RKO (cell line): ENCODE measurements at regions not wholly inside any gene's neighbourhood (a gene's known extent, or its start where the extent isn't known, plus 50 kb on each side); places are given as distances from the start of the nearest gene placed in this dataset.
"Not testable (repeated sequence)": the region's sequence is repeated elsewhere in the genome, so short reads cannot be mapped to it uniquely, and the experiment has no call there.

ENCODE experiments used
- DNase-seq: peaks from one replicate; pipeline ENCODE4 v3.0.0-alpha.2; 2016; ENCODE audit warnings: low spot score

- DNase-seq: no peak
Observed at GRCh38 chr14:105902131-105902898, 375.9 kb downstream of the TMEM121 start.

- DNase-seq: not testable (repeated sequence)
Observed at GRCh38 chr14:105902899-105903165, 376.4 kb downstream of the TMEM121 start.

GRCh38 chr14:105903971-105904370, 377.6 kb downstream of the TMEM121 start:
- no peak for DNase-seq

DNA sequence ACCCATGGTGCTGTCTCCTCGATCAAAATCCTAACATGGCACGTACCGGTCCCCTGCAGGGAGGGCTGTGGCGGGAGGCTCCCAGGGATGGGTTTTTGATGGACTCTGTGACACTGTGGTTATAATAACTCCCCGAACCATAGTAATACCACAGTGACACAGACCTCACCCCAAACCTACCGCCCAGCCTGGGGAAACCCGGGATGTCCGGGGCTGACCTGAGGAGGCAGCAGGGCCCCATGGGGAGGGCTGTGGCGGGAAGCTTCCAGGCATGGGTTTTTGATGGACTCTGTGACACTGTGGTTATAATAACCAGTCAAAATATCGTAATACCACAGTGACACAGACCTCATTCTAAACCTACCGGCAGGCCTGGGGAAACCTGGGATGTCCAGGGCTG, 378.0 kb downstream of the TMEM121 start:
- DNase-seq: no peak

- no peak for DNase-seq
Observed at GRCh38 chr14:105905456-105905855, 379.1 kb downstream of the TMEM121 start.

- DNase-seq: no peak
Observed at GRCh38 chr14:105907276-105907675, 380.9 kb downstream of the TMEM121 start.

- no peak for DNase-seq
Observed at GRCh38 chr14:105908006-105908405, 381.6 kb downstream of the TMEM121 start.

DNA sequence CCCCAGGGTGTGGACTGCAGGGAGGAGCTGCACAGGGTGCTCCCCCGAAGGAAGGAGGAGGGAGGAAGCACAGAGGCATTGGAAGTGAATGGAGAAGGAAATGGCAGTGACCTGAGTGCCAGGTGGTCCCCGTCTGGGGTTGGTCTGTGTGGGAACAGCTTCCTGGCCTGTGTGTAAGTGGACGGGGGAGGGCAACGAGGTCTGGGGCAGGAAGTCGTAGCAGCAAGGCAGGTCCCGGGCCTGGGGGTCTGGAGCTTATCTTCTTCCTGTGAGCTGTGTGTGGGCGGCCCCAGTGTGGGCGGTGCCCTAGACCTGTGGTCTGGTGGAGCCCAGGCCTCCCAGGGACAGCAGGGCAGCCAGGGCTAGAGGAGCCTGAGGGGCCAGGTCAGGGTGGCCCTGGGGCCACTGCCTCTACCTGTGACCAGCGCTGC, 382.1 kb downstream of the TMEM121 start:
- no peak for DNase-seq

- no peak for DNase-seq
Observed at GRCh38 chr14:105909046-105909827, 382.9 kb downstream of the TMEM121 start.

DNA sequence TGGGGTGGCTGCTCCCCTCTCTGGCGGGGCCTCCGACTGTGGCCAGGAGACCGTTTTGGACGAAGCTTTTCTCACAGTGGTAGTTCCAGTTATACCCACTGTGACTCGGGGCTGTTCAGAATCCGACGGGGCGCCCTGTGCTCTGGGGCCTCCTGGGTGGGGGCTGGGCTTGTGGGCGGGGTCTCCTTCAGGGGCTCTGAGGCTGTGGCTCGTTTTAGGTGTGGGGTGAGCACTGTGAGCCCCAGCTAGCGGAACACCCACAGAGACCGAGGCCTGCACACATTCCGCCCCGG, 383.4 kb downstream of the TMEM121 start:
- DNase-seq: not testable (repeated sequence)

GRCh38 chr14:105910426-105910825, 384.0 kb downstream of the TMEM121 start:
- no peak for DNase-seq

DNA sequence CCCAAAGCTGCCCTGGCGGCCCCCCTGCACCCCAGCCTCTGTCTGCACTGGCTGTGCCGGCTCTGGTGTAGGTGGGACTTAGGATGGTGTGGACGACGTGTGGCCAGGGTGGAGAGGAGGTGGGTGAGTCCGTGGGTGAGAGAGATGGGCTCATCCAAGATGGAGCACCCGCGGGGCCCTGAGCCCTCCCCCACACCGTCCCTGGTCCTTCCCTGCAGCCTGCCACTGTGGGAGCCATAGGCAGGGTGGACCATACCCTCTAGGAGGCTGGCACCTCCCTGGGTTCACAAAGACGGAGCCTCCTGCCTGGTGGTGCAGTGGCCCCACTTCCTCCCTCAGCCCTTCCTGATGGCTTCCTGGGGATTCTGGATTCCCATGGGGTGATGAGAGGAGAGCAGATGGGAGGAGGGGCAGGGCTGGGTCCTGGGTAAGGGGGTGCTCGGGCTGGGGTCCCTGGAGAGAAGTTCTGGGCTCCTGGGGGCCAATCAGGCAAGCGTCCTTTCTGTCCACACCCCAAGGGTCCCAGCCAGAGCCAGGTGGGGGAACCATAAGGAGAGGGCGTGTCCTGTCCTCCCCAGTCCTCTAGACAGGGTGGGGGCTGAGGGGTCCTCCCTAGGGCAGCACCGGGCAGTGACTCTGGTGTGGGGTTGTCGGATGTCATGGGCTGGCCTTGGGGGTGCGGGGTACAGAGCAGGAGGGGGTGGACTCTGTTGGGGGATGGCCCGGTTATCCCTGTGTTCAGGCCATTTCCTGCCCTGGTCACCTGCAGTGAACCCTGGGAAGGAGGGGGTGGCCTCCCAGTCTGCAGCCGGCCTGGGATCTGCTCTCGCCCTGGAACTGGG, 384.8 kb downstream of the TMEM121 start:
- no peak for DNase-seq

- not testable (repeated sequence) for DNase-seq
Observed at GRCh38 chr14:105911848-105912292, 385.5 kb downstream of the TMEM121 start.

DNA sequence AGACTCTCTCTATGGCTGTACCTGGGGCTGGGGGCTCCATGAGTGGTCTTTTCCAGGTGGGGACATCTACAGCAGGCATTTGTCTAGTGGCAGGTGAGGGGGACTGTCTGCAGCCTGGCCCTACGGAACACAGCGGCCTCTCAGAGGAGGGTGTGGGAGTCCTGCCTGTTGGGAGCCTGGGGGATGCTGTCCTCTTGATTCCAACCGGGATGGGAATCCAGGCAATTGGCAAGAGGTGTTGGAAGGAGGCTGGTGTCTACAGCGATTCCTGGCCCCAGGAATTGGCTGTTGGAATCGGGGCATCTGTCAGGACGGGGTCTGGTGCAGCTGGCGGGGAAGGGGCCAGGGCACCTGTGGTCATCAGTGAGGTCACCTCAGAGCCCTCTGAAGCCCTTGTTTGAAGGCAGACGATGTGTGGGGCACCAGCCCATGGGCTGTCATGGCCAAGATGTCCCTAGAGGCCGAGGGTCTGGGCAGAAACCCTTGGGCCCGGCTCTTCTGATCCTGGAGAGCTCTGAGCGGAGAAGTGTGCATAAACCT, 386.3 kb downstream of the TMEM121 start:
- no peak for DNase-seq

- DNase-seq: no peak
Observed at GRCh38 chr14:105913221-105913620, 386.8 kb downstream of the TMEM121 start.

DNA sequence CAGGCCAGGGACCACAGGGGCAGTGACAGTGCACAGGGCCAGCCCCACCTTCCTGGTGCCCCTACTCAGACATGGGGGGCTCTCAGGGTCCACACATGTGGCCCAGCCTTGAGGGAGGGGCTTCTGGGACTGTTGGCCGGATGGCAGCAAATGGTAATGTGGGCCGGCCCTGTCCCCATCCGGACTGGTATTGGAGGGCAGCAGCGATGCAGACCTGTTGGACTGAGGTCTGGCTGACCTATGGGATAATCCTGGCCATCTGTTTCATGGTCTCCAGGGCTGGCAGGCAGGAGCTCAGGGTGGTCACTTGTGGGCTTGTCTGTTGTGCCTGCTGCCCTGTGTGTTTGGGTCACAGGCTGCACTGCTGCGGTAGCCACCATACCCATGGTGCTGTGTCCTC, 387.5 kb downstream of the TMEM121 start:
- DNase-seq: no peak

DNA sequence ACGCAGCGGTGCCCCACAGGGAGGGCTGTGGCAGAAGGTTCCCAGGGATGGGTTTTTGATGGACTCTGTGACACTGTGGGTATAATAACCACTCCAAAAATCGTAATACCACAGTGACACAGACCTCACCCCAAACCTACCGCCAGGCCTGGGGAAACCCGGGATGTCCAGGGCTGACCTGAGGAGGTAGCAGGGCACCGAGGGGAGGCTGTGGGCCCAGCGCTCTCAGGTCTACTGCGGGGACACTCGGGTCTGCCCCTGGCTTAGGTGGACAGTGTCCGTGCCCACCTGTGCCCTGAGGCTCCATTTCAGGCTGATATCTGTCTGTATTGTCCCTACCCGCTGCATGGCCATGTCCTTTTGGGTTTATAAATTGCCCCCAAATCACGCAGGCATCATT, 387.9 kb downstream of the TMEM121 start:
- not testable (repeated sequence) for DNase-seq

- DNase-seq: no peak
Observed at GRCh38 chr14:105914738-105915385, 388.5 kb downstream of the TMEM121 start.

DNA sequence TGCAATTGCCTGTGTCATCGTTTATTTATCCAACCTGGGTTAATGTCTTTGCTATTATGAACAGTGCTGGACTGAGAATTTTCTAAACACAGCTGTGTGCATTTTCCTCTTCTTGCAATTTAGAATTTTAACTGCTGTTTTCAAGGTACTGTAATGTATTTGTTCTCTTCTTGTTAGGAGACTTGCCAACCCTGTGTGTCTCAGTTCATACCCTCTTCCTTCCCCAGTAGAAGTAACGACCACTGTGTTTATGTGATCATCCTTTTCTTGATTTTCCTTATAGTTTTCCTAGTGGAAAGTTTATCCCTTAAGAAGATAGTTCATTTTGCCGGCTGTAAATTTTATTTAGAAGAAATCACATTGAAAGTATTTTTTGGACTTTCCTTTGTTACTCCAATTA, 389.2 kb downstream of the TMEM121 start:
- DNase-seq: not testable (repeated sequence)

- DNase-seq: not testable (repeated sequence)
Observed at GRCh38 chr14:105917136-105917932, 391.0 kb downstream of the TMEM121 start.

- no peak for DNase-seq
Observed at GRCh38 chr14:105917933-105918436, 391.6 kb downstream of the TMEM121 start.
